ENCODE measurements at regions not wholly inside any gene's neighbourhood (a gene's known extent, or its start where the extent isn't known, plus 50 kb on each side); places are given as distances from the start of the nearest gene placed in this dataset.

- DNase-seq = no peak
These were observed 237.8 kb upstream of the DAPK1 start for GRCh38 chr9:87259543-87260518.

GRCh38 chr9:87263291-87263690 is 234.4 kb upstream of the DAPK1 start:
- DNase-seq = no peak

GRCh38 chr9:87266697-87267096 is 231.0 kb upstream of the DAPK1 start:
- no peak for DNase-seq

- no peak for DNase-seq
These were observed 230.2 kb upstream of the DAPK1 start for GRCh38 chr9:87267251-87268070.

GRCh38 chr9:87269296-87270176 is 228.1 kb upstream of the DAPK1 start:
- DNase-seq = no peak

- DNase-seq = no peak
These were observed 227.3 kb upstream of the DAPK1 start for GRCh38 chr9:87270221-87270847.

GRCh38 chr9:87270848-87271234 is 226.8 kb upstream of the DAPK1 start:
- no peak for DNase-seq

GRCh38 chr9:87271696-87272477 is 225.8 kb upstream of the DAPK1 start:
- no peak for DNase-seq

GRCh38 chr9:87275047-87275725 is 222.5 kb upstream of the DAPK1 start:
- DNase-seq = no peak

GRCh38 chr9:87276327-87276841 is 221.3 kb upstream of the DAPK1 start:
- DNase-seq = no peak

- no peak for DNase-seq
These were observed 220.8 kb upstream of the DAPK1 start for GRCh38 chr9:87276851-87277261.

- DNase-seq = no peak
These were observed 220.3 kb upstream of the DAPK1 start for GRCh38 chr9:87277346-87277745.

- DNase-seq = no peak
These were observed 218.5 kb upstream of the DAPK1 start for GRCh38 chr9:87278971-87279733.

GRCh38 chr9:87280421-87280820 is 217.2 kb upstream of the DAPK1 start:
- no peak for DNase-seq

GRCh38 chr9:87282538-87282937 is 215.1 kb upstream of the DAPK1 start:
- no peak for DNase-seq

- DNase-seq = no peak
These were observed 214.1 kb upstream of the DAPK1 start for GRCh38 chr9:87283585-87283984.

- no peak for DNase-seq
These were observed 212.3 kb upstream of the DAPK1 start for GRCh38 chr9:87285183-87285850.

GRCh38 chr9:87286506-87286905 is 211.2 kb upstream of the DAPK1 start:
- DNase-seq = no peak
